Omental fat pad (tissue), 3 donors: ENCODE measurements at regions not wholly inside any gene's neighbourhood (a gene's known extent, or its start where the extent isn't known, plus 50 kb on each side); places are given as distances from the start of the nearest gene placed in this dataset.

ENCODE experiments used
- ATAC-seq: fragments of 150-250 bp; one replicate; pipeline ENCODE4 v1.9.1; 2016; ENCODE audit warnings: mild to moderate bottlenecking, moderate library complexity; ENCODE audit not compliant: low FRiP score
- DNase-seq: peaks from one replicate; pipeline ENCODE4 v3.0.0-alpha.2; 2019; ENCODE audit warnings: low spot score
- CTCF ChIP-seq, 3 donors: fragments of 450-650 bp; IDR thresholded peaks; one replicate each; pipeline ENCODE4 v1.5.1; 2016 to 2017; ENCODE audit warnings: antibody characterized with exemption in 3 of 3, mild to moderate bottlenecking in 3 of 3, moderate library complexity in 2 of 3

GRCh38 chr18:59760619-59761600, 63.7 kb upstream of the CCBE1 start:
- ATAC-seq: no peak
- TF ChIP-seq CTCF (IDR thresholded peaks at IDR 0.05): no peak

GRCh38 chr18:59760212-59760611, 63.0 kb upstream of the CCBE1 start:
- TF ChIP-seq CTCF (IDR thresholded peaks at IDR 0.05): no peak
- no peak for ATAC-seq
- DNase-seq: no peak

More at GRCh38 chr18:59760619-59761600, 63.7 kb upstream of the CCBE1 start:
- DNase-seq: no peak

GRCh38 chr18:59758837-59759236, 61.6 kb upstream of the CCBE1 start:
- ATAC-seq: no peak
- DNase-seq: no peak
- no peak for TF ChIP-seq CTCF (IDR thresholded peaks at IDR 0.05)

GRCh38 chr18:59758106-59758505, 60.9 kb upstream of the CCBE1 start:
- DNase-seq (no peak), ATAC-seq (no peak)
- no peak for TF ChIP-seq CTCF (IDR thresholded peaks at IDR 0.05)

- DNase-seq (no peak), ATAC-seq (no peak)
- TF ChIP-seq CTCF (IDR thresholded peaks at IDR 0.05): no peak
These were observed 55.4 kb upstream of the CCBE1 start for GRCh38 chr18:59752666-59753065.

GRCh38 chr18:59751186-59751585, 54.0 kb upstream of the CCBE1 start:
- no peak for DNase-seq
- TF ChIP-seq CTCF (IDR thresholded peaks at IDR 0.05): no peak
- no peak for ATAC-seq
